HG03521 (cell line): ENCODE measurements at regions not wholly inside any gene's neighbourhood (a gene's known extent, or its start where the extent isn't known, plus 50 kb on each side); places are given as distances from the start of the nearest gene placed in this dataset.

ENCODE experiments used
- ATAC-seq: cut with Tn5 transposase; IDR thresholded peaks from one replicate; pipeline ENCODE4 v1.9.1; 2021; ENCODE audit warnings: mild to moderate bottlenecking, moderate library complexity; ENCODE audit not compliant: unreplicated experiment

DNA sequence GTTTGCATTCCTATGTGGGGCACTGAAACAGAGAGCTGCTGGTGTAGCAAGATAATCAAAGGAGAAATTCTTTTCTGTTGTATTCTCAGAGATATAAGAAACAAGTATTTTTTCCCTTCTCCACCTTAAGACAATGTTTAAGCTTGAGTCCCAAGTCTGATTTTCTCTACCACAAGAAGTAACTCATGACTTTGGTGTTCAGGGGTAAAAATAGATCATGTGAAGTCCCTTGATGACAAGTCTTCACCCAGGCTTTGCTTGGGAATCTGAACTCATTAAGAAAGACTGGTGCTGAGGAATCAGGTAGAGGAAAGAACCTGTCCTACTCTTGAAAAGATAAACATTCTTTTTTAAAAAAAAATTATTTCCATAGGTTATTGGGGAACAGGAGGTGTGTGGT, 205.6 kb downstream of the ALDH8A1 start:
- no peak for ATAC-seq

DNA sequence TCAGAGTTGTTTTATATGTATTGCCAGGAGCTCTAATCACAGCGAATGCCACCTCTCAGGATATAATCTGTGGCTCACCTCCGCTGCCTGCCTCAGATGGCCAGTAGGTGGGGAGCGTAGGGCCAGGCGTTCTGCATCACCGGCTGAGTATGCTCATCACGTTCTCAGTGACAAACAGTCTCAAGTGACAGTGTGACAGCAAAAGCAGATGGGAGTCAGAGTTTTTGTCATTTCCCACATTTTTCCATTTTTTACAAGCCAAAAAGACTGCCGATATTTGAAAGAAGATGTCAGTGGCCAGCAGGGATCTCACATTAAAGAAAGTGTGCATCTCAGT, 208.7 kb downstream of the ALDH8A1 start:
- ATAC-seq, result no peak

DNA sequence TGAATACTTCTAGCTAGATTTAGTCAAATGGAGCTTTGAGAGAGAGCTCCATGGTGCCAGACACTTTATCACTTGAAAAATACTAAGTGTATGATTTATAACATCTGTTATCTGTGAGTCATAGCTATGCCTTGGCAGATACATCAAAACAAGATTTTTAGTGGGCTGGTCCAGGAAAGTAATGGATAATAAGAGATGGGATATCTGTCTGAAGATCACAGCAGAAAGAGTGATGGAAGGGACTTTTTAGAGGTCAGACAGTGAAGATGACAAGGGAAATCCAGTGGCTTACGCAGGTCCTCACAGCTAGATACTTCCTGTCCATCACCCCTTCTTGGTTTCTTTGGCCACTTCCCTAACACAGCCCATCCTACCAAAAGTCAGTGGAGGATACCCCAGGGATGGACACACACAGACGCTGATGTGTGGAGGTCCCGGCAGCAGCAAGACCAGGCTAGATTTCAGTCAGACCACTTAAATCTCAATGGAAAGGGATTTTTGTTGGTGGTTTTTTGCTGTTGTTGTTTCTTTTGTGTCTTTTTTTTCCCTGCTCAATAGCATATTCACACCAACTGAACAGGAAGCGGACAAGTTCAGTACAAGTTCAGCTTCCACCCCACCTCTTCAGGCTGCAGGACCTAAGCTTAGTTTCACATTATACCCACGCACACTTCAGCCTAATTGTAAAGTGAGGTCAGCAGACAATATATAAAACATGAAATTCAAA, 209.3 kb downstream of the ALDH8A1 start:
- ATAC-seq, result no peak

DNA sequence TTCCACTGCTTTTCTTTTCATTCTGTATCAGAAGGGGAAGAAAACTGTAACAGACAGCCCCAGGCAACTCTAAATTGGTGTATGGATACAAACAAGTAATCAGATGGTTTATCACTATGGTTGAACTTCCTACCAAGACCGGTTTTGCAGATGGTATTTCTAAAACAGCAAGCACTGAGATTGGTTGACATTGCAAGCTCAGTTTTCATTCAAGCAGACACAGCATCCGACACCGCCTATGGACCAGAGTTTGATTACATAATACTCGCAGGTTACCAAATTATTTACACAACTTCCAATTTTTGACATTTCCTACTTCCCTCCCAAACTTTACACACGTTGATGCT, 209.9 kb downstream of the ALDH8A1 start:
- ATAC-seq, result no peak

DNA sequence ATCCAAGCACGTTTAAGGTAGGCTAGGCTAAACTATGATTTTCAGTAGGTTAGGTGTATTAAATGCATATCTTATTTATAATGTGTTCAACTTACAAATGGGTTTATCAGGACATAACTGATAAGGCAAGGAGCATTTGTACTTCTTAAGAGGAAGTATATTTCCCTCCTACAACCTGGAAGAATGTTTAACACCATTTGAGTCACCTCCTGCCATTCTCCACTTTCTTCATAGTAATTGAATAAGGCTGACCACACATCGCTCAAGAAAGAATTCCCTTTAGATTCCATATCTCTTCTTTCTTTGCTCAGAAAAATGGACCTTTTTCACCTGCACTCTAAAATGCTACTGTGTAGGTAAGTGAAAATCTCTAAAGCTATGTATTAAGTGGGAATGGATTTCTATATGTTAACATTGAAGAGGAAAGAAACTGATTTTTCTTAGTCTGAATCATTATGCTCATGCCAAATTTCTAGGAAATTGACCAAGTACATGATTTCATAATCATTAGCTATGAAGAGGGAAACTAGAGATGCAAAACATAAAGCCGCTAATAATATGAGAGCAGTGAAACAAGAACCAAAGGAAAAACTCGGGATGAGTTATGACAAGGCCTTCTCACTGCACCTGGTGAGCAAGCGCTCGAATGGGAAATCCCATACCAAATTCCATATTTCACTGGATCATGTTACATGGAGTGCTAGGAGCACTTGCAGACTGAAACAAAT, 210.4 kb downstream of the ALDH8A1 start:
- ATAC-seq, result no peak

DNA sequence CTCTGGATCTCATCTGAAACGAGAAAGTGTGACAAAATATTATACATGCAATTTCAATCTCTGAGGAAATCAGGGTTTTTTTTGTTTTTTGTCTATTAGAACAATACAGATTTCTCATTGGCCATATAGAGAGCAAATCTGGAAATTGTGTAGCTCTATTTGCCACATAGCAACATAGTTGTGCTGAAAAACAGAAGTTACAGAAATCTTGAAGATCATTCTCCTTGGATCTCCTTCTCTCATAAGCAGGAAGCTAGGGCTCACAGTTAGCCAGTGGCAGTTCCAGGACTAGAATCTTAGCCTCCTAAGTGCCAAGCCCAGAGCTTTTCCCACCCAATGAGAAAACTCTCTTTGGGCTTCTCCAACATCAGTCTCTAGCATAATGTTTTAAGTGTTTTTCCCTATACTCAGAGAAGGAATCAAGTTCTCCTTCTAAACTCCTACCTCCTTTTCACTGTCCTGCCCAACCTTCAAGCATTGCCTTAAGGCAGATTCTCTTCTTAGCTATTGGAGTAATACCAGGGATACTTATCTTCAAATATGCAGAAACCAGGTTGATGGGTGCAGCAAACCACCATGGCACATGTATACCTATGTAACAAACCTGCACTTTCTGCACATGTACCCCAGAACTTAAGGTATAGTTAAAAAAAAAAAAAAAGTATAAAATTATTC, 211.6 kb downstream of the ALDH8A1 start:
- ATAC-seq, result no peak

DNA sequence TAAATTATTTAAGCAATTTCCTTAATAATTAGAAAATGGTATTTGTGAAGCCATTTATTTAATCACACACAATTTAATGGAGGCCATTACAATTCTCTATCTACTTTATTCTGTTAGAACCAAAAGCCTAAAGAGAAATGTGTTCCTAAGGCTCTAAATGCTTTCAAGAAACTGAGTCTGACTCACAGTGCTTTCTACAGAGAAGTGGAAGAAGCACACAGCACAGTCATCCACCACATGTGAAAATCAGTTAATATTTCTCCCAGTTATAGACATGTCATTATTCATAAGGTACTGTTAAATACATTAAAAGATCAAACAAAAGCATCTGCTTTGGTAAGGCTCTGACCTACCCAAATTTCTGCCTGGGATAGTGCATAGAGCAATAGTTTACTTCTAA, 214.4 kb downstream of the ALDH8A1 start:
- no peak for ATAC-seq

DNA sequence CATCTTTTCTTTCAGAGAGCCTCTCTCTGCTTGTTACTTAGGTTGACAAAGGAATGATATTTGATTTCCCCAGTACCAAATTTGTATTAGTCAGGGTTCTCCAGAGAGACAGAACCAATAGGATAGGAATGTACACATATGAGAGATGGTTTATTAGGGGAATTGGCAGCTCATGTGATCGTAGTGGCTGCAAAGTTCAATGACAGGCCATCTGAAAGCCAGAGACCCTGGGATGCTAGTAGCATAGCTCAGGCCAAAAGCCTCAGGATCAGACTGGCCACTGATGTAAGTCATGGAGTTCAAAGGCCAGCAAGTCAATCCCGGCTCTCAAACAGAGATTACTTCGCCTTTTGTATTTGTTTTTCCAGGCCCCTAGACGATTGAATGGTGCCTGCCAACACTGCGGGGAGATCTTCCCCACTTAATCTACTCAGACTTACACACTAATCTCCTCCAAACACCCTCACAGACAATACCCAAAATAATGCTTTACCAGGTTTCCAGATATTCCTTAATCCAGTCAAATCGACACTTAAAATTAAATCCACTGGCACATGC, 215.5 kb downstream of the ALDH8A1 start:
- no peak for ATAC-seq

DNA sequence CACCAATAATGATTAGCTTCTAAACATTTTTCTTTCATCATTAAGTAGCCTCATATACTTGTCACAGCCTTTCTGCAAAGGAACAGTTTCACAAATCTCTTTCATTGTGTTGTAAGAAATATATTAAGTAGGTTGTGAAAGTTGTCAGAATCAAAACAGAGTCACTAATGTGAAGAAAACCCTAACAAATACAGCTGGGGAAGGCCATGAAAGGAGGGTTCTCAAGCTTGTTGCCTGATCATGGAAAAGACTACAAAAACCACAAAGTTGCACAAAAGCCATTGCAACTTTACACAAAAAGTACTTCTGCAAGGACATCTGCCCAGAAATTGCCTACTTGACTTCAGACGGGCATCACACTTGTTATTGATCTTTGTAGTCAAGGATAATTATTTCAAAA, 216.1 kb downstream of the ALDH8A1 start:
- ATAC-seq, result no peak

DNA sequence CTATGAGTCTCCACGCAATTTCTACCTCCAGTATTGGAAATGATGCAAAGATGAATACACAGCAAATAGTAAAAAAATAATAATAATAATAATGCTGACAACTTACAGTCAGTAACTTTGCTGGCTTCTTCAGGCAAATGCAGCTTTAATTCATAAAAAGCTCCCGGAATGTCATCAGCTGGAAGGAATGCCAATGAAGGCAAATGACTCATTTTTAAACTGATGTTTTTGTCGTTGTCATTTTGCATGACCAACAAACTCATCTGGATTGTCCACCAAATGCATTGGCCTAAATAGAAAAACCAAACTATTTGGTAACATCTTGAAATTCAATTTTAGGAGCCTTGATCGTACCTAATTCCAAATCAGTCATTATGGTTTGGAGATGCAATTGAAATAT, 217.1 kb downstream of the ALDH8A1 start:
- no peak for ATAC-seq

DNA sequence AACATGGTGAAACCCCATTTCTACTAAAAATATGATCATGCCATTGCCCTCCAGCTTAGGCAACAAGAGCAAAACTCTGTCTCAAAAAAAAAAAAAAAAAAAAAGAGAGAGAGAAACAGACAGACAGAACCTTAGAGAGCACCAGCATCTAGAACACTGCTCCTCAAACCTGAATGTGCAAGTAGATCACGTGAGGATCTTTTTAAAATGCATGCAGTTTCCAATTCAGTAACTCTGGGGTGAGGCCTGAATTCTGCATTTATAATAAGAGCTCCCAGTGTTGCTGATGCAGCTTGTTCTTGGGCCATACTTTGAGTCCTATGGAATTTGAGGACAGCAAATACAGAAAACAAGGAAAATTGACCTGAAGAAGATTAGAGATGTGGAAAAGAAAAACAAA, 218.3 kb downstream of the ALDH8A1 start:
- ATAC-seq, result no peak

DNA sequence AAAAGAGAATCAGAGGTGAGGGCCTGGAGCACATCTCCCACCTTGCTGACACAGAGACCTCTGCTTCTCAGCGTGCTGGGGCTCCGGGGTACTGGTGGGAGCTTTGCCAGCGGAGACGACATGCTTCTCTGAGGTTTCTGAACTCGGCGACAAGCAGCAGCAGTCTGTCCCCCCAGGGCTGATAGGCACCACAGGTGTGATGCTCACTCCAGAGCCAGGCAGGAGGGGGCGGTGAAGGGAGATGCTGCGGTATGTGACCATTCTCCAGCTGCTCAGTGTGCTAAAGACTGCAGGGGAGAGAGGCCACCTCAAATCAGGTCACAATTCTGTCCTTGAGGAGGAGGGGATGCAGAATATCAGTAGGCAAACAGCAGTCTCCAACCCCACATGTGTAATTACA, 219.9 kb downstream of the ALDH8A1 start:
- no peak for ATAC-seq

DNA sequence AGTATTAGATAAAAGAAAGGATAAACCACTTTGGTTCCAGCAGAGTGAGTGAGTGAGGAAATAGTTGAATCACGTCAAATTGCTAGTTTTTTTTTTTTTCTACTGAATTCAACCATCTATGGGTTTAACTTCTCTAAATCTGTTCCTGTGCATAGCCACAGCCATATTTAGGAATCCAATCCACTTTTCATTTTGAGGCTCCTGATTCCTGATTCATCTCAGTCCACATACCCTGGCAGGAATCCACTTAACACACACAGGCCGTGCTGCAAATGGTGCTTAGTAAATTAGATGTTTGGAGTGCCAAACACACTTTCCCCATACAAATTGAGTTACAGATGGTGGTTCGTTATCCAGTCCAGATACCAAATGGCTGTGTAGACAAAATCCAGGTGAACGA, 220.3 kb downstream of the ALDH8A1 start:
- no peak for ATAC-seq

DNA sequence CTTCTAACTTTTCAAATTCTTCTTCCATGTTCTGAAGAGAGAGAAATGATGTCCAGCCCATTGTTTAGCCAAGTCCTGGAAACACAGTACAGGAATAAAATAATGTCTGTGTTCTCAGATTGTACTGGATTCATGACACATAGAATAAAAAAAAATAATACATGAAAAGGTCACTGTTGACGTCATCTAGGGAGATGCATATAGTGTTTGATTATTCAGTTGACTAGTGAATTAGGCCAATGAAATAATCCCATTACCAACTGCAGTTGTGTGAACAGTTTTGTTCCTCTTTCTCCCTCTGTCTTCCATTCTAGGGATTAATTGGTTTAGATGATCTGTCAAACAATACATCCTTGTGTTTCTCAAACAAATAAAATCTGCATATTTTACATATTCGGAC, 222.8 kb downstream of the ALDH8A1 start:
- no peak for ATAC-seq

DNA sequence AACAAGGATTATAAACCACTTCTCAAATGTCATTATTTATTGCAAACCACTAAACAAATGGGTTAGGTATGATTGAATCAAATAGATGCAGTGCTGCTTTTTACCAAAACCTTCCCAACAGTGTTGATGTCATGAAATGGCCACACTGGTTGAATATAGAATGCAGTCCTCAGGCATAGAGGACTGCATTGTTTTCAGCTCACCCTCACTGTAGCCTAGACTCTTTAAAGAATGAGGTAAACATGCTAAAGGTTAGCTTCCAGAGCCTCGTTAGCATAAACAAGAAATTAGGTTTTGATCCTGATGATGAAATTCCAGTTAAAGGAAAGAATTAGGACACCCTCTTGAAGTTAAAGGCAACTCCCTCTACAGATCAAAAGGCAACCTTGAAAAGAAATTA, 224.3 kb downstream of the ALDH8A1 start:
- ATAC-seq, result no peak

DNA sequence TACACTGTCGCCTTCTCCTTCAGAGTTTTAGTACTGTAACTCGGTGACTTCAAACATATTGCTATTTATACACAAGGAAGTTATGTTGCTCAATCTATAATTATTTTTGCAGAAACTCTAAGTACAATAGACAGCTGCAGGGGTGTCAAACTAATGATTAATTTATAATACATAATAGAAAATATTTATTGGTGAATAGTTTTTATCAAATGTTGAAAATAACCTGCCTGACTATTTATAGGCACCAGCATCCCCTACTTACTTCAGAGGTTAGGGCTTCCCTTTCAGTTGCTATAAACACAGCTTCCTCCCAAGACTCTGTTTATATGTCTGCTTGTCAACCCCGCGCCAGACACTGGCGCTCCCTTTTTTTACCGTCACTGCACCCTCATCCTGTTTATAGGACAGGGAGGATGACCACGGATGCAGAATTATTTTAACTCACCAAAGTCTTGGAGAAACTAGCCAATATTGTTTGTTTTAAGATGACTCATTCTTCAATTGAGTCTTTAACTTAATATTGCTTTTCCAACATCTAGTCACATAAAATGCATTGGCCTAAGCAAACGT, 225.0 kb downstream of the ALDH8A1 start:
- no peak for ATAC-seq

DNA sequence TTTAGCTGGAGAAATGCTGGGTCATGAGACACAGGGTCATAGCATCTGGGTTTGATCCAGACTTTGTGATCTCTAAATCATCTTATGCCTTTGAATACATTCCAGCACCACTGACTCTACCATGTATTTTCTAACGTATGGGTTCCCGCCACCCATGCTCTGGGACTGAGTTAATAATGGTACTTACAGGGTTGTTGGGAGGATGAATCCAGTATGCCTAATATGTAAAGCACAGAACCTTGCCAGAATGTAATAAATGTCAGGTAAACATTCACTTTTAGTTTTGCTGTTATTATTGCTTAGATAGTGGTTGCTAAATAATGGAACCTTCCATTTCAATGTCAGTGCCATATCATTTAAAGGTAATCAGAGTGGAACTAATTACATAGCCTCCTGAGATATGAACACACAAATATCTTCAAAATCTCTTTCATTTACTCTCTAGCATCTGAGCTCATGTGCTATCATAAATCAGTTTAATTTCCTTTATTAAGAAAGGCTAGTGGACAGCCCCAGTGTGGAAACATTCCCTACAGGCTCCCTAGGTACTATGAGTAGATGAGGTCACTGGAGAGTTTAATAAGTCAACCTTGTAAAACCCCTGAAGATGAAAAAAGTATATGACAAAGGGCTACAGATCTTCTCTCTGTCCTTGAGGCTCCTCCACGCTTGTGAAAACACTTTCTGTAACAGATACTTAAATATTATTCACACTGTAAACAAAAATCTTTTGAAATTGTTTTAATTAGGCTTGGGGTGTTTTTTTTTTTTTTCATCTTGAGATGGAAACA, 226.6 kb downstream of the ALDH8A1 start:
- no peak for ATAC-seq

DNA sequence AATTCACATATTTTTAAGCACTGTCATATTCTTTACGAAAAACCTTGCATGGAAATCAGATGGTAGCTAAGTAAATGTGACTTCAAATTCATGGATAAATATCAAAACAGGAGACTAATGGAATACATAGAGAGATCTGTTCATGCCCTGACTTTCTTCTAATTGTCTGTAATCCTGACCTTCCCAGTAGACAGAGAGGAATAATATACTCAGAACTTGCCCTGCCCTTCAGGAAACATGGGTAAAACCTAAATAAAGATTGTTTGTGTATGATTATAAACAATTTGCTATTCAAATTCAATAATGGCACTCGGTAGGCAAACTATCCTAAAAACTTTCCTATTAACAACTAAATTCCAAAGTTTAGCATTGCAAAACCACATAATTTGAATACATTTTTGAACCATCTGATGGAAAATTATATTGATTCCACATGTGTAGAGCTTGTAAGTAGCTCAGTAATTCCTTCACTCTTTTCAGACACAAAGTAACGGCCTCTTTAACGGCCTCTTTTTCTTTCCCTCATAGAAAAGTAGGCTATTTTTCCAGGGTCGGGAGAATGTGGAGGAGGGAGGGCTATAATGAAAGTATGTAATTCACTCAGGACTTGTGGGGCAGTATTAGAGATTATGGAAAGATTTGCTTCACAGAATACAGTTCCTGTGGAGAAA, 227.6 kb downstream of the ALDH8A1 start:
- no peak for ATAC-seq

DNA sequence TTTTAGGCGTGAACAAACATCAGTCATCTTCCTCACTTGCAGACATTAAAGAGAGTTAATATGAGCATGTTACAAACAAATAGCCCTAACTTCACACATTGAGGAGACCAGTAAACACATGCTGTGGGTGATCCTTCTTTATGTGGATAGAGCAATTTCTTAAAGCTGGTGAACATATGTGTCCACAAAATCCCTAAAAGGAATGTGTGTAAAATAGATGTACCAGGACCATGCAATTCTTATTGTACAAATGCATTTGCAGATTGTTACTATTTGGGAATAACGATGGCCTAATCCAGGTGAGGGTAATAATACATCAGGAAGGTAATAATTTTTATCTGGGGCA, 228.9 kb downstream of the ALDH8A1 start:
- no peak for ATAC-seq

DNA sequence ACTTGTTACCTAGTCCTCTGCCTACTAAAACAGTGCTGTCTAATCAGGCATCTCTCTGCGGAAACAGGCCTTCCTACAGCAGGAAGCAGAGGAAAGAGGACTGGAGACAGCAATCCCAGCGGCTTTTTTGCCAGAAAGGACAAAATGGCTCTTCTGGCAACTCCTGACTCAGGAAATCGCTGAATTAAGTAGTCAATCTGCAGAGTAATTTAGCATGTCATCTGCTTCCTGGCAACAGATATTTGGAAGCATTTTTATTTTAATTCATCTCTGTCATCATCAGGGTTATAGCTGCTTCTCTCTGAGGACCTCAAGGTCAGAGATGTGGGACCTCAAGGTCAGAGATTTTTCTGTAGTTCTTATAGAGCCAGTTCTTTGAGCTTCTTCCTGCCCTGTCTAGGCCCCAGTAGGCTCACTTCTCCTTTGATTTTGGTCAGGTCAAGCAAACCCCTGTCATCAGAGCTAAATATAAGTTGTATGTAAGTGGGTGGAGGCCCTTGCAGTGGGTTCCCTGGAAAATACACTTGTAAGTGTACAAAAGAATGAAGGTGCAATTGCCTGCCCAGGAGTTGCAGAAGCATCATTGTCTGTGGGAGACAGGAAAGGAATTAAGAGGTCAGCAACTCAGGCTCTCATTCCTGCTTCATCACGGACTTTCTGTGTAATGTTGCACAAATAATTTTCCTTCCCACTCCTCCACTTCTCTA, 229.4 kb downstream of the ALDH8A1 start:
- no peak for ATAC-seq
